B cell (primary cell): ENCODE measurements at regions not wholly inside any gene's neighbourhood (a gene's known extent, or its start where the extent isn't known, plus 50 kb on each side); places are given as distances from the start of the nearest gene placed in this dataset.

ENCODE experiments used
- ATAC-seq: fragments of 200-7000 bp; cut with Tn5 transposase; one replicate; pipeline ENCODE4 v1.10.0; 2021; ENCODE audit warnings: low read depth, mild to moderate bottlenecking, moderate number of reproducible peaks, moderate library complexity
- CTCF ChIA-PET: fragments of 350-600 bp; sonication (Branson Sonifier 250); formaldehyde crosslinking; loops from one replicate; lab custom pipeline; 2021; ENCODE audit warnings: antibody characterized with exemption, inconsistent platforms; lab: Charles Lee
- POLR2A ChIA-PET: fragments of 350-600 bp; sonication (Branson Sonifier 250); formaldehyde crosslinking; loops from one replicate; lab custom pipeline; 2021; ENCODE audit warnings: antibody characterized with exemption; lab: Charles Lee
- DNase-seq: peaks from one replicate; pipeline ENCODE4 v3.0.0; 2013
- H2AFZ ChIP-seq: 2 replicates; pipeline ENCODE4 v1.6.1; 2012; ENCODE audit warnings: mild to moderate bottlenecking, low read depth, low read length; ENCODE audit not compliant: insufficient read depth, poor library complexity, severe bottlenecking
- H3K27ac ChIP-seq, 2 donors: 1 replicate in 1 of 2; 2 replicates in 1 of 2; pipeline ENCODE4 v1.5.1; 2012 to 2013; ENCODE audit warnings: low read length in 2 of 2, mild to moderate bottlenecking in 2 of 2, moderate library complexity in 1 of 2
- H3K27me3 ChIP-seq, 4 experiments: fragments of 200-600 bp in 1 of 4; sonication (generic) in 1 of 4; replicated peaks in 1 of 4; 1 replicate in 2 of 4; 2 replicates in 2 of 4; pipeline versions ENCODE4 v1.6.1 to v1.7.0; 2013 to 2016; ENCODE audit warnings: low read length in 3 of 4, mild to moderate bottlenecking in 2 of 4, mixed read lengths in 1 of 4, moderate library complexity in 1 of 4; ENCODE audit not compliant: insufficient read depth in 4 of 4, control insufficient read depth in 3 of 4; ENCODE audit errors: control extremely low read depth in 1 of 4
- H3K36me3 ChIP-seq, 2 experiments: replicated peaks in 1 of 2; 1 replicate in 1 of 2; 2 replicates in 1 of 2; pipeline versions ENCODE4 v1.6.1 to v1.7.1; 2013; ENCODE audit warnings: low read length in 1 of 2; ENCODE audit not compliant: insufficient read depth in 2 of 2, control insufficient read depth in 1 of 2; ENCODE audit errors: control extremely low read depth in 1 of 2, extremely low read depth in 1 of 2
- H3K4me1 ChIP-seq, 2 donors: fragments of 200-600 bp in 1 of 2; sonication (generic) in 1 of 2; 1 replicate in 1 of 2; 2 replicates in 1 of 2; pipeline versions ENCODE4 v1.5.1 to v1.6.1; 2013 to 2017; ENCODE audit warnings: low read length in 2 of 2; ENCODE audit not compliant: control insufficient read depth in 2 of 2, insufficient read depth in 2 of 2
- H3K4me2 ChIP-seq: replicated peaks from 2 replicates; pipeline ENCODE3; 2012; ENCODE audit warnings: mild to moderate bottlenecking, low read depth, low read length; ENCODE audit not compliant: poor library complexity, severe bottlenecking
- H3K4me3 ChIP-seq, 5 experiments: fragments of 200-600 bp in 1 of 5; sonication (generic) in 1 of 5; 1 replicate in 3 of 5; 2 replicates in 2 of 5; pipeline versions ENCODE4 v1.5.1 to v1.7.0; 2011 to 2016; ENCODE audit warnings: low read length in 4 of 5, mild to moderate bottlenecking in 4 of 5, low read depth in 2 of 5, control low read depth in 1 of 5, moderate library complexity in 1 of 5; ENCODE audit not compliant: insufficient read depth in 1 of 5; ENCODE audit errors: control extremely low read depth in 1 of 5, extremely low read depth in 1 of 5
- H3K79me2 ChIP-seq: fragments of 200-600 bp; sonication (generic); one replicate; pipeline ENCODE4 v1.6.0; 2016; ENCODE audit warnings: low read length; ENCODE audit not compliant: control insufficient read depth, insufficient read depth
- H3K9ac ChIP-seq: fragments of 200-600 bp; sonication (generic); 2 replicates; pipeline ENCODE4 v1.6.1; 2017; ENCODE audit warnings: mild to moderate bottlenecking, low read length, moderate library complexity
- H3K9me3 ChIP-seq, 3 donors: one replicate each; pipeline versions ENCODE4 v1.6.1 to v1.7.1; 2013; ENCODE audit warnings: low read length in 2 of 3; ENCODE audit not compliant: control insufficient read depth in 2 of 3, insufficient read depth in 1 of 3; ENCODE audit errors: control extremely low read depth in 1 of 3
- H4K20me1 ChIP-seq: 2 replicates; pipeline ENCODE4 v1.6.0; 2012; ENCODE audit warnings: mild to moderate bottlenecking, low read length; ENCODE audit not compliant: insufficient read depth, control insufficient read depth, poor library complexity, severe bottlenecking
- H3K27ac Mint-ChIP-seq: one replicate; pipeline ENCODE4 v1.8.0; 2021; ENCODE audit warnings: mixed read lengths
- H3K27me3 Mint-ChIP-seq: one replicate; pipeline ENCODE4 v1.8.0; 2021; ENCODE audit warnings: mixed read lengths
- H3K4me1 Mint-ChIP-seq: one replicate; pipeline ENCODE4 v1.8.0; 2021; ENCODE audit warnings: mixed read lengths
- H3K4me3 Mint-ChIP-seq: one replicate; pipeline ENCODE4 v1.8.0; 2021; ENCODE audit warnings: mixed read lengths
- H3K9me3 Mint-ChIP-seq: one replicate; pipeline ENCODE4 v1.8.0; 2022; ENCODE audit warnings: mixed read lengths; ENCODE audit not compliant: insufficient read depth
- EZH2 ChIP-seq: IDR thresholded peaks from 2 replicates; pipeline ENCODE4 v1.6.1; 2012; ENCODE audit warnings: borderline replicate concordance, low read depth, mild to moderate bottlenecking, moderate library complexity, low read length; ENCODE audit not compliant: insufficient read depth, poor library complexity, severe bottlenecking
- WGBS: methylation state at CpG from one replicate; pipeline ENCODE4 v1.1.5; 2013; ENCODE audit warnings: missing lambda C conversion rate; ENCODE audit not compliant: insufficient coverage; 5-methylcytosine and 5-hydroxymethylcytosine counted together
- intact Hi-C: fragments of 100-400 bp; cut with micrococcal nuclease; formaldehyde crosslinking; loops from one replicate; pipeline ENCODE4 v1.10.0; 2022
- TF ChIP-seq, protein P1 (sequence below): fragments of 200-600 bp; IDR thresholded peaks from one replicate; pipeline ENCODE4 v1.8.0; 2022; ENCODE audit warnings: antibody characterized with exemption, mild to moderate bottlenecking

DNA sequence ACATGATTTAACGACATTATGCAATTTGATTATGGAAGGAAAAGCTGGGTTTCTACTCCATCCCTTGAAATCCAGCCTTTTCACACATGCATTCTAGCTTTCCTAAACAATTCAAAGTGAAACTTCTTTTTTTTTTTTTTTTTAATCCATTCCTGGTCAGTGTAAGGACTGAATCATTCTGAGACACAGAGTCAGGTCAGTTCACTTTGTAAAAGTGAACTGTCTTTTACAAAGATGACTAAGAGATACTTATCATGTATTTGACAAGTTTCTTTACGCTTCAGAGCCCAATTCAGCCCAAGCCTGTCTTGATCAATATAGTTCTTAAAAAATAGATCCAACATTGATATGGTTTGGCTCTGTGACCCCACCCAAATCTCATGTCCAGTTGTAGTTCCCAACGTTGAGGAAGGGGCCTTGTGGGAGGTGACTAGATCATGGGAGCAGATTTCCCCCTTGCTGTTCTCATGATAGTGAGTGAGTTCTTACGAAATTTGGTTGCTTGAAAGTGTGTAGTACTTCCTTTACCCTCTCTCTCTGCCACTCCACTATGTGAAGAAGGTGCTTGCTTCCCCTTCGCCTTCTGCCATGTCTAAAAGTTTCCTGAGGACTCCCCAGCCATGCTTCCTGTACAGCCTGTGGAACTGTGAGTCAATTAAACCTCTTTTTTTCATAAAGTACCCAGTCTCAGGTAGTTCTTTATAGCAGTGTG lies 345.6 kb upstream of the THBS1 start:
- intact Hi-C loops: no loop called here
- Mint-ChIP-seq H3K4me3 (no peak overlapping the region), H3K27me3 (no peaks in the 10 kb centered on the region), H3K4me1 (no peaks in the 10 kb centered on the region), H3K27ac (no peak overlapping the region), H3K9me3 (no peaks in the 10 kb centered on the region)
- DNase-seq (no peak), ATAC-seq (no peak)
- 40% methylated on average over 1 of the region's 5 CpGs for WGBS
- Histone ChIP-seq H3K27ac (no peak overlapping the region), H3K79me2 (no peaks in the 10 kb centered on the region), H3K9me3 (peaks cover 0 to 4% (median 0%) of the 10 kb centered on the region in 3 donors), H3K36me3 (no peaks in the 10 kb centered on the region), H3K4me1 (no peaks in the 10 kb centered on the region), H2AFZ (no peak overlapping the region), H3K4me2 (no peak overlapping the region), H3K4me3 (no peak overlapping the region), H3K27me3 (no peaks in the 10 kb centered on the region), H4K20me1 (no peaks in the 10 kb centered on the region), H3K9ac (no peak overlapping the region)
- ChIA-PET CTCF (no interaction called here), POLR2A (no interaction called here)
- TF ChIP-seq, protein P1, sequence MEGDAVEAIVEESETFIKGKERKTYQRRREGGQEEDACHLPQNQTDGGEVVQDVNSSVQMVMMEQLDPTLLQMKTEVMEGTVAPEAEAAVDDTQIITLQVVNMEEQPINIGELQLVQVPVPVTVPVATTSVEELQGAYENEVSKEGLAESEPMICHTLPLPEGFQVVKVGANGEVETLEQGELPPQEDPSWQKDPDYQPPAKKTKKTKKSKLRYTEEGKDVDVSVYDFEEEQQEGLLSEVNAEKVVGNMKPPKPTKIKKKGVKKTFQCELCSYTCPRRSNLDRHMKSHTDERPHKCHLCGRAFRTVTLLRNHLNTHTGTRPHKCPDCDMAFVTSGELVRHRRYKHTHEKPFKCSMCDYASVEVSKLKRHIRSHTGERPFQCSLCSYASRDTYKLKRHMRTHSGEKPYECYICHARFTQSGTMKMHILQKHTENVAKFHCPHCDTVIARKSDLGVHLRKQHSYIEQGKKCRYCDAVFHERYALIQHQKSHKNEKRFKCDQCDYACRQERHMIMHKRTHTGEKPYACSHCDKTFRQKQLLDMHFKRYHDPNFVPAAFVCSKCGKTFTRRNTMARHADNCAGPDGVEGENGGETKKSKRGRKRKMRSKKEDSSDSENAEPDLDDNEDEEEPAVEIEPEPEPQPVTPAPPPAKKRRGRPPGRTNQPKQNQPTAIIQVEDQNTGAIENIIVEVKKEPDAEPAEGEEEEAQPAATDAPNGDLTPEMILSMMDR: no peak
- TF ChIP-seq EZH2: no peak

DNA sequence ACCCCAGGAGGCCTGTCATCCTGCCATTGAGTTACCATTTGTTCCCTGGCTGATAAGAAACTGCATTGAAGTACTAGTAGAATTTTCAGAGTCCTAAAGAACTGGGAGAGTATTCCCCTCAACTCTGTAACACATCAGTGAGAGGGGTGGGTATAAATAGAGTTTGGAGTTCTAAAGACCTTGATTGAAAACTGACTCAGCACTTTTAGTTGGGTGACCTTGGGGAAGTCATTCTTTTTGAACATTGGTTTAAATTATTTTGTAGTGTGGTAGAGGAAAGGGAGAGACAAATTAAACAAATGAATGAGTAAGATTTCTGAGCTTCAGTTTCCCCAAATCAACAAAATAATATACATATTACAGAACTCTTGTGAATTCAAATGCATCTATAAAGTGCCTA lies 344.5 kb upstream of the THBS1 start:
- Histone ChIP-seq H3K79me2 (no peaks in the 10 kb centered on the region), H3K36me3 (no peaks in the 10 kb centered on the region), H4K20me1 (no peaks in the 10 kb centered on the region), H3K4me2 (no peak overlapping the region), H3K4me3 (no peak overlapping the region), H3K9me3 (peaks cover 0 to 4% (median 0%) of the 10 kb centered on the region in 3 donors), H3K4me1 (no peaks in the 10 kb centered on the region), H3K9ac (no peak overlapping the region), H2AFZ (no peak overlapping the region), H3K27me3 (no peaks in the 10 kb centered on the region), H3K27ac (no peak overlapping the region)
- Mint-ChIP-seq H3K4me3 (no peak overlapping the region), H3K27ac (no peak overlapping the region), H3K4me1 (no peaks in the 10 kb centered on the region), H3K9me3 (no peaks in the 10 kb centered on the region), H3K27me3 (no peaks in the 10 kb centered on the region)
- intact Hi-C loops: no loop called here
- ChIA-PET POLR2A (no interaction called here), CTCF (no interaction called here)
- ATAC-seq (no peak), DNase-seq (no peak)
- TF ChIP-seq EZH2: no peak
- TF ChIP-seq, protein P1: no peak
